Endometrium (tissue), 2 donors: ENCODE measurements at regions not wholly inside any gene's neighbourhood (a gene's known extent, or its start where the extent isn't known, plus 50 kb on each side); places are given as distances from the start of the nearest gene placed in this dataset.

ENCODE experiments used
- FAIRE-seq: peaks from 2 replicates; lab custom pipeline; 2012; peaks lifted over from hg19 to GRCh38; lab: Jason Lieb, UNC
- donor health status: control.
- donor health status: control.

GRCh38 chr10:107437921-107438320 is 273.4 kb upstream of the SORCS1 start:
- FAIRE-seq: no peak

DNA sequence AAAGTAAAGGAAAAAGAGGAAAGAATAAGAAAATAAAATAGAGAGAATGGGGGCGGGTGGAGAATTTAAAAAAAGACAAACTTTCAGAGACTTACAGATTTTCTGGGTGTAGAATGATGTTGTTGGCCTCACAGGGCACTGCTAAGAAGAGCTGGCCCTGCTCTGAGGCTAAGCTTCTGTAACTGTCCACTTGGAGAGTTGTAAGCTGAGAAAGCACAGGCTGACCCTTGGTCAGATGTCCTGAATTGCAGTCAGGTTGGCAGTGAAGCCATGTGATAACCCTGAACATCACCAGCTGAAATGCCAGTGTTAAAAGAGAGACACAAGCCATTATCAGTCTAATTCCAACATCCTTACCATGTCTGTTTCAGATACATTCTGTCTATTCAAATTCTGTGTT is 272.1 kb upstream of the SORCS1 start:
- no peak for FAIRE-seq

- no peak for FAIRE-seq
Measured at GRCh38 chr10:107434854-107435253, 270.3 kb upstream of the SORCS1 start.

DNA sequence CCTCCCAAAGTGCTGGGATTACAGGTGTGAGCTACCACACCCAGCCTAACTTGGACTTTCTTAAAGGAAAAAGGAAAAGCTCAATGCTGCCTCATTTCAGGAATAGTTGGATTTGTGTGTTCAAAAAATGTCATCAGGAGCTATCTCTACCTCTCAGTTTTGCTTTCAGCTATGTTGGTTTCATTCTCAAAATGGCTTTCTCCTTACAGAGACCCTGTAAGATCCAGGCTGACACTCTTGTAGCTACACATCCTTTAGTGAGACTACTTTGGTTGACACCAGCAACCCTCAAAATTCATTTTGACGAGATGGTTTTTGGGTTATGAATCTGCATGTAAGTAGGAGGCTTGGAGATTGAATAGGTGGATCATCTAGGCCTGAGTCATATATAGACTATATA is 269.7 kb upstream of the SORCS1 start:
- FAIRE-seq: no peak

- no peak for FAIRE-seq
Measured at GRCh38 chr10:107433605-107434004, 269.1 kb upstream of the SORCS1 start.

DNA sequence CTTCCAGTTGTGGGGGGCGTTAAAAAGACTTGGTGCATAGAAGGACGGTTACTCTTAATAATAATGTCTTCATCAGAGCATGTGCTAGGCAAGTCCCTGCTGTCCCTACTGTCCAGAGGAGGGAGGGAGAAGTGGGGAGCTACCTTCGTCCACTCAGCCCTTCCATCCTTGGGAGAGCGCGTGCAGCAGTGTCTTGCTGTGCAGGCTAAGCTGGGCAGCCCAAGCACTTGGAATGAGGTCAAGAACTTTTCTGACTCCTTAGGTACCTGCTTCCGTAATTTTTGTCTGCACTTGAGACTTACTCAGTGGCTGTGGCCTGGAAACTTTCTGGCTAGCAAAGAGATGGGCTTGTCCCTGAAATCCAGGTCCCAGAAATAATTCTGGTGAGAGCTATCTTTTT is 265.9 kb upstream of the SORCS1 start:
- FAIRE-seq: no peak

- FAIRE-seq: no peak
Measured at GRCh38 chr10:107427016-107427415, 262.5 kb upstream of the SORCS1 start.

DNA sequence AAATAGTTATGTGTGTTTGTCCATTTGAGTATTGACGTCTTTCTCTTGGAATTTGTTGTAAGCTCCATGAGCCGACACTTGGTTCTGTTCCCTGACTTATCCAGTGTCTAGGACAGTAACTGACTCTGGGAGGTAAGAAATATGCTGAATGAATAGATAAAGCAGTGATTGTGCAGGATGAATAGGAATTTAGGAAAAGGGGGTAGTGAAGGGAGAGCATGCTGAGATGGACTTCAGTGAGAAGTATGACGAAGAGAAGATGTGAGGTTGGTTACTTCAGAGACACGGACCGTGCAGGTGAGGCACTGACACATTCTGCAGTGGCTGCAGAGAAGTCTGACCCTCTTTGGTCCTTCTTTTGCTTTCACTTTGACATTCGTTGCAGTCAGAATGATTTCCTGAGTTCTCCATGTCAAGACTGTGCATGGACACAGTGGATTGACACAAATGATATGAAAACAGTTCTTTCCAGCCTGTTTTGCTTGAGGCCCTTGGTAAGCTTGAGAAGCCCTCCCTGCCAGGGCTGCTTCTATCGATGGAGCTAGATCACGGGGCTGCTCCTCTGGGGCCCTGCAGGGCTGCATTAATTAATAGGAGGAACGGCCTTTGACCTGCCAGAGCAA is 261.5 kb upstream of the SORCS1 start:
- FAIRE-seq: no peak

DNA sequence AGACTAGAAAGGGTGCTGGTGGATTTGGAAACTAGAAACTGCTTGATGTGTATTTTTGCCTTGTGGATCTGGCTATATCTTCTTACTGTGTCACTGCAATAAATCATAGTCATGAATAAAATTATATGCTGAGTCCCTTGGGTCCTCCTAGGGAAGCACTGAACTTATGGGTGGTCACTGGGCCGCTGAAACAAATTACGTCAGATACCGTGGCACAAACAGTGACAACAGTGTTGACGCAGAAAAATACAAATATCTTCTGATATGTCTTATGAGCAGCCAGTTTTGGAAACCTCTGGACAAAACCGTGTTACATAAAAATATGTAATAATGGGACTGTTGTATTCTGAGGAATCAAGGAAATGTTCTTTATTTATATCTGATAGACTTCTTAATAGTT is 260.1 kb upstream of the SORCS1 start:
- no peak for FAIRE-seq

DNA sequence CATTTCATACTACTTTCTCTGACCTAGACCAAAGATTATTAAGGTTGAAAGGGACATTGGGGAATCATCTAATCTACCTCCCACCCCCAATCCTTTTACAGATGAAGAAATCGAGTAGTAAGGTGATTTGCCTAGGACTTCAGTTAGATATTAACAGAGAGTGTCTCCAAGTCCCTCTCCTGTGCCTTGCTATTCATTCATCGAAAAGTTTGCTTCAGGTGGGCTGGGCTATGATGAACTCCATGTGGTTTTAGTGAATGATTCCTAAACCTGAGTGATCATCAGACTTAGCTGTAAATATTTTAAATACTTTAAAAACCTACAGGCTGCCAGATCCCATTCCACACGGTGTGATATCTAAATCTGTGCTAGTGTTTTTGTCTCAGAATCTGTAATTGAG is 259.4 kb upstream of the SORCS1 start:
- no peak for FAIRE-seq

GRCh38 chr10:107422681-107423080 is 258.2 kb upstream of the SORCS1 start:
- no peak for FAIRE-seq

DNA sequence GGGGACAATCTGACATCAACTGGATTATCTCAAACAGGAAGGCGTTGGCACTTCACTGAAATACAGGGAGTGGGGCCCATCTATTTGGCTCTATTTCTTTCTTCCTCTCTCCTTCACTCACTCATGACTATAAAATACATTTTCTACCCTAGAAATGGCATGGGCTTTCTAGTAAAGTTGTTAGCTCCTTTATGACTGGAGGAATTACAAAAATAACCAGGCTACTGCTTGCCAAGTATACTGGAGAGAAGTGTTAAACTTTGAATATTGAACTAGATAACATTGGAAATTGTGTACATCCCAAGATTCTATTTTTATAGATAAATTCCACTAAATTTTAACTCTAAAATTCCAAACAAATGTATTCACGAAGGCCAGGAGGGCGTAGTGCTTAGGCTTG is 255.7 kb upstream of the SORCS1 start:
- FAIRE-seq: no peak

DNA sequence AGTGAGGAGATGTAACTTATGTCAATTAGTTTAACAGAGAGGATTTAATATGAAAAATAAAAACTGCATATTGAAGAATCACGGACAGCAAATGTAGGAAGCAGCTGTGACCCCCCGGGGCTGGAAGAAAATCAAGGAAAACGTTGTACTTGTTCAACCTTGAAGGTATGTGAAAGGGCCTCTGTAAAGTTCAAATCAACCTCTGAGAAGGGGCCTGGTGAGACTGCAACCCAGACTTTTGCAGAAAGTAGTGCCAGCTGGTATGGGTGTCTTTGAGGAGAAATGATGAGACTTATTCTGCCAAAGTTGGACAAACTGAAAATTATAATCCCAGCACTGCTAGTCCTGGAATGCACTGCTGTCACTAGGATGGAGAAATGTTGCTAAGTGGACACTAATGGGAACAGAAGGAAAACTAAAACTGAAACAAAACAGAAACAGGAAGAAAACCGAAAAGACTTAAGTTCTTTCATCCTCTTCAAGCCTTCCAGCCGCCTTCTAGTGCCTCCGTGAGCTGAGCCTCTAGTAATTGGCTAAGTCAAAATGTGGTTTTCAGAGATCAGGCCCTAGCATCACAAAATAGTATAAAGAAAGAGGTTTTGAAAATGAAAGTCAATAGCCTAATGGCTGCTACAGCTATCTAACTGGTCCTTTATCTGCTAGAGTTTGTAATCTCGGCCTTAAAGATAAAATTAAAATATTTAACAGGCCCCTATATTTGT is 253.7 kb upstream of the SORCS1 start:
- FAIRE-seq: no peak

DNA sequence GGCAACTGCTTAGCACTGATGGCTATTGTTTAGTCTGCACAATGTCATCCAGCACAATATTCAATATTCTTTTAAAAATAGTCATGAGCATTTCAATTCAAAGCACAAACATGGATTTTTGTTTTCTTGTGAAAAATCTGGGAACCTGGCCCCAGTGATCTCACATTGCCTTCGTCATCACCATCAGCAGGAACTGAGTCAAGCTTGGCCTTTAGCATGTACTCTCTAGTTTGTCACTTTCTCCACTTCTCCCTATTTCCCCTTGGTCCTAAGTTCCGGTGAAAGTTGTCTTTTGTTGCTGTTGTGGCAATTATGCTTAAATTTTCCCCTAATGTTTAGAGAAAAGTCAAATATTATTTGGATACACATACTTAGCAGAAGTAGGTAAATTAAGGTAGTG is 252.9 kb upstream of the SORCS1 start:
- FAIRE-seq: no peak

DNA sequence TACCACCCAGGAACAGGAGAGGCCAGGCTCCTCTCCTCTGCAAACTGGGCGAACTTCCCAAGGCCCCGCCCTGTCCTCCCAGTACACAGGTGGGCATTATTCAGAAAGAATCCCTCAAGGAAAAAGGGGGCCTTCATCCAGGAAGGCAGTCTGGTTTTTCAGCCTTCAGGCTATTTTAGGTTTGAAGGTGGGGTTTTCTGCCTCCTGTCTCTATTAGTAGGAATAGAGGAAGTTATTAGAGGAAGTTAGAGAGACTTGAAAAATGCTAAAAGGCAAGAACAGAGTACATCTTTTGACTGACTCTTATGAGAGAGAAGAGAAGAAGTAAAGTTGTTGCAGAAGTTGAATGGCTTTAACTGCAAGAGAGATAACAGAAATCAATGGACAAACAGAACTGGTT is 250.9 kb upstream of the SORCS1 start:
- FAIRE-seq: no peak

DNA sequence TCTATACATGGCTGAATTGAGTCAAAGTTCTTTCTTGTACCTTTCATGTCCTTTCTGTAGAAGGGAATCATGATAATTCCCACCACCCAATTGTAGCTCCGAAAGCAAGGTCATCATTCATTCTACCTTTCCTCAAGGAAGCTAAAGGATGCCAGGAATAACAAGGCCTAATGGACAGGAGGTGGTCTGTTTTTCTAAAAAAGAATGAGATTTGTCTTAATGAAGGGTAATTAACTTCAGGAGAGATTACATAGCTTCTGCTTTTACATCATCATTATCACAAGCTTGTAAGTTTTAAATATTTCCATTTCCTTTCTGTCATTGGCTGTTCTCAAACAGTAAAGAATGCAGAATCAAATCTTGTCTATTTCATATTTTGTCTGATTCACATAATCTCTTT is 249.5 kb upstream of the SORCS1 start:
- FAIRE-seq: no peak

DNA sequence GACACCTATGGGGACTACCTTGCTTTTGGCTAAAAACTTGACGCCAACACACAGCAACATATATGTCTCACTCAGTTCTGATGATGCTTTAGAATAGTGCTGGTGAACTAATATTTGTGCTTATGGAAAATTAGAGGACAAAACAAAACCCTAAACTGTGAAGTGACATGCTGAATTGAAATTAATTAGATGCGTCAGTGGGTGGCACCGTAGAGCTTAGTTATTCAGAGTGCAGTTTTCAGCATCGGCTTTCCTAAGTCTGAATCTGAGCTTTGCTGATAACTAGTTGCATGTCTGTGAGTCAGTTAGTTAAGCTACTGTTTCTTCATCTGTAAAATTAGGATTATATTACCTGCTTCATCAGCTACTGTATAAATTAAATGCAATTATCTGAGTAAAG is 245.0 kb upstream of the SORCS1 start:
- no peak for FAIRE-seq

DNA sequence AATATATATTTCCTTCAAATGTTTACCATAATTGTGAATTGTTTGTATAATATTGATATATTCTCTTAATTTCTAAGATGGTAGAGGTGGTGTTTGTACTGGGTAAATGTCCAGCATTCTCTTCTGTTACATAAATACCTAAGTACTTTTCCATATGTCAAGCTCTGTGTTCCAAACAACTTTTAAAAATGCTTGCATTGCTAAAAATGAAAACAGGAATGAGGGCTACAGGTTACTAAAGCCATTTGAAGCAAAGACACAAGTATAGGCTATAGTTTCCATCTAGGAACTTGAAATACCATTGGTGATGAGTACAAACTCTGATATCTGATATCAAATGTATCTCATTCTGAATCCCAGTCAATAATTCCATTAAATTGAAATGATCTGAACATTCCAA is 233.6 kb upstream of the SORCS1 start:
- FAIRE-seq: no peak

- no peak for FAIRE-seq
Measured at GRCh38 chr10:107391901-107392300, 227.4 kb upstream of the SORCS1 start.

DNA sequence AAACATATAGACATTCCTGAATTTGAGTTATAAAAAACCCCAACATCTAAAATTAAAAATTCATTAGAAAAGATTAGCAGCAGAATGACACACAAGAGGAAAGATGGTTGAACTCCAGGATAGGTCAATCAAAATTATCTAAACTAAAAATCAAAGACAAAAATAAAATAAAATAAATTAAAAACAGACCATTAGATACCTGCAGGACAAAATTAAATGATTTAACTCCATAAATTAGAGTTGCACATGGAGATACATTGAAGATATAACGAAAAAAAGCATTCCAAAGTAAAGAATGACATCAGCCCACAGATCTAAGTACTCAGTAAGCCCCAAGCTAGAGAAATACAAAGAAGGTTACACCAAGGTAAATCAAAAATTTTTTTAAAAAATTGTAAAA is 226.1 kb upstream of the SORCS1 start:
- FAIRE-seq: no peak

DNA sequence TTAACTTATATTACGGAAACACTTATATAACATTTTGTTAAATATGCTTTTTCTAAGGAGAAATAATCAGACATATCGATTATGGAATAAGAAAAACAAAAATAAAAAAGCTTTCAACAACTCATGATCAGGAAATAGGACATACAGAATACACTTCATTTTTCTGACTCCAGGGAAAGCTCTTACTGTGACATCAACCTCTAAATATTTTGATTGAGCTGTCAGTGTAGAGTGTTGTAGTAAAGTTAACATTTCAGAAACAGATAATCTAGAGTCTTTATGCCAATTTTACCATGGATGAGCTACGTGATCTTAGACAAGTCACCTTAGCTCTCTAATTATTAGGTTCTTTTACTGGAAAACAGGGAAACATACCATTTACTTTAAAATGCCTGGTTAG is 218.9 kb upstream of the SORCS1 start:
- FAIRE-seq: no peak

GRCh38 chr10:107379601-107380000 is 215.1 kb upstream of the SORCS1 start:
- no peak for FAIRE-seq

DNA sequence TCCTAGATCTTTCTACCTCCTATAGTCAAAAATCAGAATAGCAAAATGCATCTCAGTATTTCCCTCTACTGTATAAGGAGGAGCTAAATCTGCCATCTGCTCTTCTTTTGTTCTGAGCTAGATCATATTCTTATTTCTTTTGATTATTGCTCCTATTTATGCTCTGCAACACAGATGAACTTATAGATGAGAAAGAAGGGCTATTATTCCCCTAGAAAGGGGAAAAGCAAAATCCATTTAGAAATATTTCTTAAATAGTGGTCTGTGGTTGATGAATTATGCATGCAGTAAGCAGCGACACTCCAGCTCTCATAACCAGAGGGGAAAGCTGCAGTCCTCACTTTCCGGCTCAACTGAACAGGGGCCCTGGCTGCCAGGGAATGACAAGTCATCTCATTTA is 207.3 kb upstream of the SORCS1 start:
- FAIRE-seq: no peak

DNA sequence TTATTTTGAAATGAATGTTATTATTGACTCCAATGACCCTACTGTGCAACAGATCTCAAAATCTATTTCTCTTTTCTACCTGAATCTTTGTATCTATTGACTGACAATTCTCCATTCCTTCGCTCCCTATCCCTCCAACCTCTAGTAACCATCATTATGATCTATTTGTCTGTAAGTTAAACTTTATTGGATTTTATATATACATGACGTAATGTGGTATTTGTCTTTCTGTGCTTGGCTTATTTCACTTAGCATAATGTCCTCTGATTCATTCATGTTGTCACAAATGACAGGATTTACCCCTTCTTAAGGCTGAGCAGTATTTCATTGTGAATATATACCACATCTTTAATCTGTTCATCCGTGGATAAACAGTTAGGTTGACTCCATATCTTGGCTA is 200.4 kb upstream of the SORCS1 start:
- FAIRE-seq: no peak
